ENCODE measurements at regions not wholly inside any gene's neighbourhood (a gene's known extent, or its start where the extent isn't known, plus 50 kb on each side); places are given as distances from the start of the nearest gene placed in this dataset.

GRCh38 chr15:24017470-24017869 lies 330.4 kb upstream of the NDN start:
- no peaks in the 10 kb centered on the region for H3K36me3 Mint-ChIP-seq (ENCODE audit: insufficient read depth, unreplicated experiment)
- H3K27me3 Mint-ChIP-seq (ENCODE audit: unreplicated experiment): no peaks in the 10 kb centered on the region
- TF ChIP-seq CTCF (IDR thresholded peaks at IDR 0.05; ENCODE audit: unreplicated experiment): no peak
- CTCF ChIA-PET: no interaction called here
- BruUV-seq (replicated peaks): no TSS peak
- H3K27ac Mint-ChIP-seq (ENCODE audit: unreplicated experiment): no peak overlapping the region
- DNase-seq: no peak
- intact Hi-C loops (cut with micrococcal nuclease; ENCODE audit: unreplicated experiment): no loop called here
- H3K4me3 Mint-ChIP-seq (ENCODE audit: low read depth, unreplicated experiment): no peak overlapping the region
- H3K4me1 Mint-ChIP-seq (ENCODE audit: low read depth, unreplicated experiment): no peaks in the 10 kb centered on the region
- H3K9me3 Mint-ChIP-seq (ENCODE audit: low read depth, unreplicated experiment): peaks cover 4% of the 10 kb centered on the region

GRCh38 chr15:24039683-24040082 lies 352.6 kb upstream of the NDN start:
- CTCF ChIA-PET: no interaction called here
- no peaks in the 10 kb centered on the region for H3K4me1 Mint-ChIP-seq (ENCODE audit: low read depth, unreplicated experiment)
- DNase-seq: no peak
- intact Hi-C loops (cut with micrococcal nuclease; ENCODE audit: unreplicated experiment): no loop called here
- H3K36me3 Mint-ChIP-seq (ENCODE audit: insufficient read depth, unreplicated experiment): no peaks in the 10 kb centered on the region
- no peak overlapping the region for H3K27ac Mint-ChIP-seq (ENCODE audit: unreplicated experiment)
- no peaks in the 10 kb centered on the region for H3K27me3 Mint-ChIP-seq (ENCODE audit: unreplicated experiment)
- no peak for TF ChIP-seq CTCF (IDR thresholded peaks at IDR 0.05; ENCODE audit: unreplicated experiment)
- H3K4me3 Mint-ChIP-seq (ENCODE audit: low read depth, unreplicated experiment): no peak overlapping the region
- no TSS peak for BruUV-seq (replicated peaks)
- H3K9me3 Mint-ChIP-seq (ENCODE audit: low read depth, unreplicated experiment): peaks cover 2% of the 10 kb centered on the region

GRCh38 chr15:24054547-24055245 lies 367.6 kb upstream of the NDN start:
- Mint-ChIP-seq H3K27ac (ENCODE audit: unreplicated experiment) (no peak overlapping the region), H3K36me3 (ENCODE audit: insufficient read depth, unreplicated experiment) (no peaks in the 10 kb centered on the region), H3K4me1 (ENCODE audit: low read depth, unreplicated experiment) (no peaks in the 10 kb centered on the region), H3K27me3 (ENCODE audit: unreplicated experiment) (no peaks in the 10 kb centered on the region), H3K4me3 (ENCODE audit: low read depth, unreplicated experiment) (no peak overlapping the region), H3K9me3 (ENCODE audit: low read depth, unreplicated experiment) (no peaks in the 10 kb centered on the region)
- no peak for TF ChIP-seq CTCF (IDR thresholded peaks at IDR 0.05; ENCODE audit: unreplicated experiment)
- intact Hi-C loops (cut with micrococcal nuclease; ENCODE audit: unreplicated experiment): no loop called here
- CTCF ChIA-PET: no interaction called here
- BruUV-seq (replicated peaks): no TSS peak
- DNase-seq: no peak

GRCh38 chr15:24067733-24068501 lies 380.8 kb upstream of the NDN start:
- no peaks in the 10 kb centered on the region for H3K27me3 Mint-ChIP-seq (ENCODE audit: unreplicated experiment)
- no peaks in the 10 kb centered on the region for H3K9me3 Mint-ChIP-seq (ENCODE audit: low read depth, unreplicated experiment)
- no peak overlapping the region for H3K27ac Mint-ChIP-seq (ENCODE audit: unreplicated experiment)
- BruUV-seq (replicated peaks): no TSS peak
- no peak overlapping the region for H3K4me3 Mint-ChIP-seq (ENCODE audit: low read depth, unreplicated experiment)
- no peaks in the 10 kb centered on the region for H3K36me3 Mint-ChIP-seq (ENCODE audit: insufficient read depth, unreplicated experiment)
- no peaks in the 10 kb centered on the region for H3K4me1 Mint-ChIP-seq (ENCODE audit: low read depth, unreplicated experiment)
- no peak for TF ChIP-seq CTCF (IDR thresholded peaks at IDR 0.05; ENCODE audit: unreplicated experiment)
- intact Hi-C loops (cut with micrococcal nuclease; ENCODE audit: unreplicated experiment): no loop called here
- DNase-seq: no peak
- CTCF ChIA-PET: no interaction called here

All from Calu3 (cell line).